H1 (cell line): ENCODE measurements at regions not wholly inside any gene's neighbourhood (a gene's known extent, or its start where the extent isn't known, plus 50 kb on each side); places are given as distances from the start of the nearest gene placed in this dataset.

Experiments
- CTCF ChIA-PET: fragments of 300-600 bp; sonication (Branson Sonifier 250); formaldehyde crosslinking; loops from one replicate; lab custom pipeline; 2021; ENCODE audit not compliant: partially characterized antibody; lab: Charles Lee
- POLR2A ChIA-PET: fragments of 300-600 bp; sonication (Branson Sonifier 250); formaldehyde crosslinking; loops from one replicate; lab custom pipeline; 2021; ENCODE audit warnings: inconsistent platforms; ENCODE audit not compliant: partially characterized antibody; lab: Charles Lee
- DNase-seq, 2 experiments: peaks; one replicate each; pipeline versions ENCODE4 v3.0.0 to v3.0.0-alpha.2; 2010 to 2022; ENCODE audit warnings: low spot score in 2 of 2, low read depth in 1 of 2, mixed read lengths in 1 of 2
- FAIRE-seq: peaks from 2 replicates; lab custom pipeline; 2011; peaks lifted over from hg19 to GRCh38; lab: Jason Lieb, UNC
- H2AFZ ChIP-seq: 2 replicates; pipeline ENCODE4 v1.8.1; 2012; ENCODE audit warnings: low read length, inconsistent platforms
- H2AK5ac ChIP-seq: 2 replicates; pipeline ENCODE4 v1.6.1; 2013; ENCODE audit warnings: low read depth, low read length
- H2BK120ac ChIP-seq: replicated peaks from 2 replicates; pipeline ENCODE3; 2013; ENCODE audit warnings: low read depth, low read length, inconsistent platforms
- H2BK12ac ChIP-seq: 2 replicates; pipeline ENCODE4 v1.6.1; 2013; ENCODE audit warnings: low read depth, low read length
- H2BK15ac ChIP-seq: 2 replicates; pipeline ENCODE4 v1.6.1; 2013; ENCODE audit warnings: low read length
- H2BK20ac ChIP-seq: 2 replicates; pipeline ENCODE4 v1.6.1; 2013; ENCODE audit warnings: low read length
- H2BK5ac ChIP-seq: 2 replicates; pipeline ENCODE4 v1.6.1; 2013; ENCODE audit warnings: low read depth, low read length
- H3K14ac ChIP-seq: 2 replicates; pipeline ENCODE4 v1.6.1; 2013; ENCODE audit warnings: inconsistent platforms; ENCODE audit not compliant: insufficient read length
- H3K18ac ChIP-seq: 2 replicates; pipeline ENCODE4 v1.6.1; 2013; ENCODE audit warnings: low read length; ENCODE audit errors: extremely low read depth
- H3K23ac ChIP-seq: 2 replicates; pipeline ENCODE4 v1.6.1; 2013; ENCODE audit warnings: inconsistent platforms; ENCODE audit not compliant: insufficient read length
- H3K23me2 ChIP-seq: 2 replicates; pipeline ENCODE4 v1.6.1; 2013; ENCODE audit warnings: low read depth, low read length
- H3K27ac ChIP-seq: 2 replicates; pipeline ENCODE4 v1.6.1; 2011; ENCODE audit warnings: low read depth, low read length, inconsistent platforms
- H3K27me3 ChIP-seq, 4 experiments: replicated peaks in 1 of 4; 1 replicate in 1 of 4; 2 replicates in 3 of 4; pipeline versions ENCODE4 v1.6.1 to v1.8.1; 2011 to 2013; ENCODE audit warnings: low read length in 3 of 4, mild to moderate bottlenecking in 3 of 4, inconsistent platforms in 2 of 4, mixed read lengths in 2 of 4, moderate library complexity in 1 of 4; ENCODE audit not compliant: control insufficient read depth in 3 of 4, insufficient read depth in 3 of 4; ENCODE audit errors: extremely low read depth in 1 of 4
- H3K36me3 ChIP-seq, 4 experiments: 2 replicates each; pipeline versions ENCODE4 v1.6.1 to v1.8.1; 2011 to 2013; ENCODE audit warnings: mild to moderate bottlenecking in 4 of 4, low read length in 3 of 4, moderate library complexity in 2 of 4, control low read depth in 1 of 4, inconsistent platforms in 1 of 4; ENCODE audit not compliant: insufficient read depth in 4 of 4, control insufficient read depth in 2 of 4
- H3K4ac ChIP-seq: replicated peaks from 2 replicates; pipeline ENCODE3; 2013; ENCODE audit warnings: low read length, low read depth, mixed read lengths, inconsistent platforms; ENCODE audit not compliant: insufficient read length
- H3K4me1 ChIP-seq, 4 experiments: replicated peaks in 1 of 4; 1 replicate in 1 of 4; 2 replicates in 3 of 4; pipeline versions ENCODE4 v1.6.1 to v1.8.1; 2011 to 2013; ENCODE audit warnings: low read length in 3 of 4, inconsistent platforms in 2 of 4, mixed read lengths in 1 of 4; ENCODE audit not compliant: insufficient read depth in 4 of 4, control insufficient read depth in 3 of 4
- H3K4me2 ChIP-seq, 2 experiments: 2 replicates each; pipeline versions ENCODE4 v1.6.1 to v1.8.1; 2011 to 2013; ENCODE audit warnings: low read depth in 2 of 2, low read length in 2 of 2, control low read depth in 1 of 2, inconsistent platforms in 1 of 2, mild to moderate bottlenecking in 1 of 2; ENCODE audit not compliant: insufficient read depth in 1 of 2
- H3K4me3 ChIP-seq, 4 experiments: fragments of 200-600, 300-600 bp in 1 of 4; sonication (generic), shearing (Covaris generic), sonication (Bioruptor Twin) in 1 of 4; 2 replicates each; pipeline versions ENCODE4 v1.5.1 to v1.8.1; 2011 to 2016; ENCODE audit warnings: low read length in 4 of 4, low read depth in 3 of 4, control low read depth in 2 of 4, inconsistent platforms in 2 of 4, mild to moderate bottlenecking in 2 of 4, mixed read lengths in 1 of 4, moderate library complexity in 1 of 4; ENCODE audit not compliant: insufficient read depth in 2 of 4; ENCODE audit errors: extremely low read depth in 1 of 4
- H3K56ac ChIP-seq: replicated peaks from 2 replicates; pipeline ENCODE3; 2013; ENCODE audit warnings: low read depth, mild to moderate bottlenecking, mixed read lengths, low read length, inconsistent platforms; ENCODE audit not compliant: insufficient read length
- H3K79me1 ChIP-seq: 2 replicates; pipeline ENCODE4 v1.6.1; 2013; ENCODE audit warnings: low read depth, low read length, control low read depth
- H3K79me2 ChIP-seq, 2 experiments: 2 replicates each; pipeline versions ENCODE4 v1.6.1 to v1.8.1; 2012 to 2013; ENCODE audit warnings: low read length in 2 of 2, mild to moderate bottlenecking in 2 of 2, inconsistent platforms in 1 of 2; ENCODE audit not compliant: insufficient read depth in 2 of 2, control insufficient read depth in 1 of 2
- H3K9ac ChIP-seq, 4 experiments: replicated peaks in 1 of 4; 1 replicate in 1 of 4; 2 replicates in 3 of 4; pipeline versions ENCODE4 v1.6.1 to v1.8.1; 2011 to 2013; ENCODE audit warnings: low read depth in 3 of 4, low read length in 3 of 4, control low read depth in 2 of 4, mild to moderate bottlenecking in 2 of 4, moderate library complexity in 2 of 4, inconsistent platforms in 1 of 4; ENCODE audit errors: extremely low read depth in 1 of 4
- H3K9me3 ChIP-seq, 2 experiments: 2 replicates each; pipeline versions ENCODE4 v1.6.1 to v1.8.1; 2012 to 2013; ENCODE audit warnings: mild to moderate bottlenecking in 2 of 2, moderate library complexity in 2 of 2, control low read depth in 1 of 2, inconsistent platforms in 1 of 2, low read depth in 1 of 2, low read length in 1 of 2, mixed read lengths in 1 of 2; ENCODE audit not compliant: insufficient read depth in 2 of 2
- H4K20me1 ChIP-seq, 2 experiments: replicated peaks in 1 of 2; 2 replicates each; pipeline versions ENCODE3 to v1.8.1; 2011 to 2013; ENCODE audit warnings: inconsistent platforms in 2 of 2, low read length in 2 of 2, mild to moderate bottlenecking in 1 of 2; ENCODE audit not compliant: insufficient read depth in 2 of 2, control insufficient read depth in 1 of 2
- H4K5ac ChIP-seq: 2 replicates; pipeline ENCODE4 v1.6.1; 2013; ENCODE audit warnings: low read length, low read depth, mixed read lengths, inconsistent platforms; ENCODE audit not compliant: insufficient read length
- H4K8ac ChIP-seq: 2 replicates; pipeline ENCODE4 v1.8.0; 2013; ENCODE audit warnings: mild to moderate bottlenecking, moderate library complexity, low read length, inconsistent platforms; ENCODE audit not compliant: insufficient read depth; ENCODE audit errors: extremely low read depth
- H4K91ac ChIP-seq: replicated peaks from 2 replicates; pipeline ENCODE3; 2013; ENCODE audit warnings: low read length, mixed read lengths, inconsistent platforms; ENCODE audit not compliant: insufficient read length
- KDM5A ChIP-seq: fragments of 200-600 bp; IDR thresholded peaks from 2 replicates; pipeline ENCODE4 v1.7.1; 2012; ENCODE audit warnings: mild to moderate bottlenecking, low read length, inconsistent platforms, mixed read lengths
- SIN3A ChIP-seq, 2 experiments: IDR thresholded peaks in 1 of 2; conservative IDR thresholded peaks in 1 of 2; 2 replicates each; pipeline ENCODE4 v1.6.1; 2011 to 2012; ENCODE audit warnings: low read length in 2 of 2, improper control_type of control experiment in 1 of 2, low read depth in 1 of 2, mild to moderate bottlenecking in 1 of 2
- WGBS, 2 experiments: shearing (Covaris generic) in 1 of 2; methylation state at CpG; one replicate each; pipeline versions ENCODE4 v1.1.6 to v1.1.7; 2013 to 2015; ENCODE audit warnings: low lambda C conversion rate in 2 of 2, mixed read lengths in 2 of 2, inconsistent platforms in 1 of 2, low coverage in 1 of 2, missing lambda C conversion rate in 1 of 2; ENCODE audit not compliant: insufficient replicate concordance in 2 of 2, insufficient coverage in 1 of 2, insufficient read length in 1 of 2; ENCODE audit errors: extremely low coverage in 1 of 2, missing lambda C conversion rate in 1 of 2; 5-methylcytosine and 5-hydroxymethylcytosine counted together

DNA sequence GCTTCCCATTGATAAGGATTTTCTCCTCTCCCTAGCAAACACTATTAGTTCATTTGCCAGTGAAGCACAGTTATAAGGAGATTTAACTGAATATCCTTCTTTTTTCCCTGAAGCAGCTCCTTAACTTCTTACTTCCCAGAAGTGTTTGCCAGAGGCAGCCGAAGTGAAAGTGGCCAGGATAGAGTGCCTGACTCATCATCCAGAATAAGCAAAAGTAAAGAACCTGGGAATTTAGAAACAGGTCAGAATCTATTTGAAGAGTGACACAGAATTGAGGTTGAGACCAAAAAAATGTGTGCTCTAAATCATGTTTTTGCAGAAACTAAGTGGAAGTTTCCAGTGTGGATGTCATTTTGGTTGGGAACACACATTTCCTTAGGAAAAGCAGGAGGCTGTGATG, 249.6 kb upstream of the VWC2 start:
- Histone ChIP-seq H4K91ac (no peak overlapping the region), H3K4me2 (no peak overlapping the region), H2BK120ac (no peak overlapping the region), H2BK15ac (no peak overlapping the region), H3K56ac (no peak overlapping the region), H3K4me1 (peaks cover 0 to 3% (median 0%) of the 10 kb centered on the region in 4 experiments; a peak in 2 of 7 replicates), H2BK5ac (no peak overlapping the region), H4K8ac (no peak overlapping the region), H3K79me1 (no peaks in the 10 kb centered on the region), H2BK20ac (no peak overlapping the region), H3K79me2 (no peaks in the 10 kb centered on the region), H3K4me3 (no peak overlapping the region), H4K5ac (no peak overlapping the region), H3K27me3 (no peaks in the 10 kb centered on the region), H3K9ac (no peak overlapping the region), H2AFZ (no peak overlapping the region), H4K20me1 (no peaks in the 10 kb centered on the region), H2AK5ac (no peak overlapping the region), H3K27ac (no peak overlapping the region), H3K9me3 (no peaks in the 10 kb centered on the region), H3K23ac (no peak overlapping the region), H3K36me3 (no peaks in the 10 kb centered on the region), H3K23me2 (no peaks in the 10 kb centered on the region), H2BK12ac (no peak overlapping the region), H3K14ac (no peak overlapping the region), H3K18ac (no peak overlapping the region), H3K4ac (no peak overlapping the region)
- ChIA-PET CTCF (no interaction called here), POLR2A (no interaction called here)
- WGBS, 2 experiments: 100% methylated on average over 1 of the region's 1 CpG; no CpG with 5 or more reads in 1 of the 2 experiments
- FAIRE-seq (no peak), DNase-seq (no peak)
- no peak for TF ChIP-seq SIN3A (conservative IDR thresholded peaks at IDR 0.05 in 1 of 2, IDR thresholded peaks at IDR 0.05 in 1 of 2; ENCODE audit: low read depth in 1 of 2, low read length in 2 of 2)
- no peak for TF ChIP-seq KDM5A
